ENCODE measurements at regions not wholly inside any gene's neighbourhood (a gene's known extent, or its start where the extent isn't known, plus 50 kb on each side); places are given as distances from the start of the nearest gene placed in this dataset.
"Not testable (repeated sequence)": the region's sequence is repeated elsewhere in the genome, so short reads cannot be mapped to it uniquely, and the experiment has no call there.

- no peak for DNase-seq (ENCODE audit: low read depth, low spot score)
These were observed 85.7 kb downstream of the MYCN start for GRCh38 chr2:16025876-16026640.

- DNase-seq (ENCODE audit: low read depth, low spot score): no peak
These were observed 85.0 kb downstream of the MYCN start for GRCh38 chr2:16025211-16025875.

- DNase-seq (ENCODE audit: low read depth, low spot score): not testable (repeated sequence)
These were observed 84.3 kb downstream of the MYCN start for GRCh38 chr2:16024628-16025027.

GRCh38 chr2:16023506-16024360 is 83.4 kb downstream of the MYCN start:
- DNase-seq (ENCODE audit: low read depth, low spot score): no peak

- no peak for DNase-seq (ENCODE audit: low read depth, low spot score)
These were observed 82.3 kb downstream of the MYCN start for GRCh38 chr2:16022548-16023240.

GRCh38 chr2:16021611-16022363 is 81.4 kb downstream of the MYCN start:
- DNase-seq (ENCODE audit: low read depth, low spot score): no peak

GRCh38 chr2:16020389-16021008 is 80.1 kb downstream of the MYCN start:
- no peak for DNase-seq (ENCODE audit: low read depth, low spot score)

GRCh38 chr2:16019617-16020351 is 79.4 kb downstream of the MYCN start:
- no peak for DNase-seq (ENCODE audit: low read depth, low spot score)

- no peak for DNase-seq (ENCODE audit: low read depth, low spot score)
These were observed 78.7 kb downstream of the MYCN start for GRCh38 chr2:16019060-16019480.

GRCh38 chr2:16018277-16019059 is 78.1 kb downstream of the MYCN start:
- no peak for DNase-seq (ENCODE audit: low read depth, low spot score)

- DNase-seq (ENCODE audit: low read depth, low spot score): no peak
These were observed 75.9 kb downstream of the MYCN start for GRCh38 chr2:16016282-16016681.

- DNase-seq (ENCODE audit: low read depth, low spot score): no peak
These were observed 75.5 kb downstream of the MYCN start for GRCh38 chr2:16015903-16016265.

GRCh38 chr2:16015210-16015902 is 75.0 kb downstream of the MYCN start:
- no peak for DNase-seq (ENCODE audit: low read depth, low spot score)

- DNase-seq (ENCODE audit: low read depth, low spot score): no peak
These were observed 74.5 kb downstream of the MYCN start for GRCh38 chr2:16014802-16015201.

- no peak for DNase-seq (ENCODE audit: low read depth, low spot score)
These were observed 73.9 kb downstream of the MYCN start for GRCh38 chr2:16014041-16014787.

GRCh38 chr2:16013359-16013911 is 73.1 kb downstream of the MYCN start:
- no peak for DNase-seq (ENCODE audit: low read depth, low spot score)

- DNase-seq (ENCODE audit: low read depth, low spot score): no peak
These were observed 72.4 kb downstream of the MYCN start for GRCh38 chr2:16012626-16013358.

Measured in activated naive CD8-positive, alpha-beta T cell treated with anti-CD3 and anti-CD28 coated beads, Interleukin-2, amount 50 U/mL, for 16 hours (primary cell).